H1 (cell line): ENCODE measurements at regions not wholly inside any gene's neighbourhood (a gene's known extent, or its start where the extent isn't known, plus 50 kb on each side); places are given as distances from the start of the nearest gene placed in this dataset.

Experiments
- RNF2 ChIP-seq: fragments of 200-900, 300-1000 bp; sonication (generic); IDR thresholded peaks from 2 replicates; pipeline ENCODE4 v1.7.1; 2016; ENCODE audit warnings: borderline replicate concordance, low read depth, mild to moderate bottlenecking, antibody characterized with exemption, low read length; ENCODE audit not compliant: poor library complexity, severe bottlenecking; ENCODE audit errors: missing control alignments

DNA sequence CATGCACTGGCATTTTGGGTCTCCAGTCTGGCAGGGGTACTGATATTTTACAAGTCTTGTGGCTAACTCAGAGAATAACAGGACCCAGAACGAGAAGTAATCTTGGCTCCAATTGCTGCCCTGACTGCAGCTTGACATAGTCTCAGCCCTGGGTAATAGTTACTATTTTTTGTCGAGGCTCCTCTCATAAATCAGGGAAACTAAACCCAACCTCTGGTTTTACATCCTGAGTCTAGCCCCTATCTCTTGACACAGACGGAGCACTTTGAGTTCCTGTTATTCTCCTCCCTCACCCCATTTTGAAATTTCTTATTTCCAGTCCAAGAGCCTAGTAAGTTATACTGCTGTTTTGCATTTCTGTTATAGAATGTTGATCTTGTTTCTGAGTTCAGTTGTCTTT is 276.1 kb upstream of the GOLIM4 start (continued):
- TF ChIP-seq RNF2: no peak
